ENCODE measurements at regions not wholly inside any gene's neighbourhood (a gene's known extent, or its start where the extent isn't known, plus 50 kb on each side); places are given as distances from the start of the nearest gene placed in this dataset.
"Not testable (repeated sequence)": the region's sequence is repeated elsewhere in the genome, so short reads cannot be mapped to it uniquely, and the experiment has no call there.

- ATAC-seq (no peak), DNase-seq (no peak)
- TF ChIP-seq CTCF (IDR thresholded peaks at IDR 0.05) = no peak
- no peaks in the 10 kb centered on the region for H3K9me3 ChIP-seq
- no peaks in the 10 kb centered on the region for H3K4me1 ChIP-seq (ENCODE audit: low read depth)
- intact Hi-C loops (cut with DNase I, micrococcal nuclease) = no loop called here
- no peaks in the 10 kb centered on the region for H3K36me3 ChIP-seq (ENCODE audit: low read depth)
- no peak overlapping the region for H3K4me3 ChIP-seq
These were observed 362.5 kb downstream of the RAB38 start for GRCh38 chr11:87812571-87813365.

- intact Hi-C loops (cut with DNase I, micrococcal nuclease) = no loop called here
- Histone ChIP-seq H3K9me3 (no peaks in the 10 kb centered on the region), H3K36me3 (ENCODE audit: low read depth) (no peaks in the 10 kb centered on the region), H3K4me3 (no peak overlapping the region), H3K4me1 (ENCODE audit: low read depth) (no peaks in the 10 kb centered on the region)
- no peak for DNase-seq
- no peak for ATAC-seq
- no peak for TF ChIP-seq CTCF (IDR thresholded peaks at IDR 0.05)
These were observed 364.8 kb downstream of the RAB38 start for GRCh38 chr11:87810486-87810885.

- intact Hi-C loops (cut with DNase I, micrococcal nuclease) = no loop called here
- no peak for ATAC-seq
- Histone ChIP-seq H3K4me1 (ENCODE audit: low read depth) (no peaks in the 10 kb centered on the region), H3K9me3 (no peaks in the 10 kb centered on the region), H3K36me3 (ENCODE audit: low read depth) (no peaks in the 10 kb centered on the region), H3K4me3 (no peak overlapping the region)
- DNase-seq = no peak
- TF ChIP-seq CTCF (IDR thresholded peaks at IDR 0.05) = no peak
These were observed 366.0 kb downstream of the RAB38 start for GRCh38 chr11:87809256-87809655.

- TF ChIP-seq CTCF (IDR thresholded peaks at IDR 0.05) = no peak
- intact Hi-C loops (cut with DNase I, micrococcal nuclease) = no loop called here
- ATAC-seq = no peak
- Histone ChIP-seq H3K36me3 (ENCODE audit: low read depth) (no peaks in the 10 kb centered on the region), H3K4me1 (ENCODE audit: low read depth) (no peaks in the 10 kb centered on the region), H3K4me3 (no peak overlapping the region), H3K9me3 (no peaks in the 10 kb centered on the region)
- no peak for DNase-seq
These were observed 371.1 kb downstream of the RAB38 start for GRCh38 chr11:87804176-87804575.

GRCh38 chr11:87803748-87804147 is 371.5 kb downstream of the RAB38 start:
- TF ChIP-seq CTCF (IDR thresholded peaks at IDR 0.05) = no peak
- ATAC-seq (no peak), DNase-seq (no peak)
- intact Hi-C loops (cut with DNase I, micrococcal nuclease) = no loop called here
- Histone ChIP-seq H3K36me3 (ENCODE audit: low read depth) (no peaks in the 10 kb centered on the region), H3K4me3 (no peak overlapping the region), H3K4me1 (ENCODE audit: low read depth) (no peaks in the 10 kb centered on the region), H3K9me3 (no peaks in the 10 kb centered on the region)

- ATAC-seq; H3K4me1 ChIP-seq (ENCODE audit: low read depth); DNase-seq; H3K36me3 ChIP-seq (ENCODE audit: low read depth); intact Hi-C loops (cut with DNase I, micrococcal nuclease); H3K9me3 ChIP-seq; H3K4me3 ChIP-seq: not testable (repeated sequence)
These were observed 390.4 kb downstream of the RAB38 start for GRCh38 chr11:87784862-87785261.
